Loucy (cell line): ENCODE measurements at regions not wholly inside any gene's neighbourhood (a gene's known extent, or its start where the extent isn't known, plus 50 kb on each side); places are given as distances from the start of the nearest gene placed in this dataset.

ENCODE experiments used
- H2AFZ ChIP-seq: fragments of 200-600 bp; sonication (generic); 2 replicates; pipeline ENCODE4 v1.6.0; 2016; ENCODE audit warnings: antibody characterized with exemption, mild to moderate bottlenecking, low read length, moderate library complexity
- H3F3A ChIP-seq: fragments of 200-600 bp; 2 replicates; pipeline ENCODE4 v1.6.0; 2016; ENCODE audit warnings: antibody characterized with exemption, low read depth, mild to moderate bottlenecking
- H3K27me3 ChIP-seq: fragments of 200-600 bp; sonication (generic); 2 replicates; pipeline ENCODE4 v1.6.1; 2014; ENCODE audit warnings: low read length, mild to moderate bottlenecking; ENCODE audit not compliant: insufficient read depth, poor library complexity, severe bottlenecking
- H3K36me3 ChIP-seq: fragments of 200-600 bp; sonication (generic); 2 replicates; pipeline ENCODE4 v1.6.1; 2016; ENCODE audit warnings: low read length; ENCODE audit not compliant: insufficient read depth
- H3K4me1 ChIP-seq: fragments of 200-600 bp; sonication (generic); 2 replicates; pipeline ENCODE4 v1.5.1; 2014; ENCODE audit warnings: low read length, mild to moderate bottlenecking; ENCODE audit not compliant: insufficient read depth, poor library complexity, severe bottlenecking
- H3K4me2 ChIP-seq: fragments of 200-600 bp; sonication (generic); 2 replicates; pipeline ENCODE4 v1.6.0; 2014; ENCODE audit warnings: antibody characterized with exemption, low read length, low read depth, mild to moderate bottlenecking; ENCODE audit not compliant: poor library complexity, severe bottlenecking
- H3K4me3 ChIP-seq: fragments of 200-600 bp; sonication (generic); 2 replicates; pipeline ENCODE4 v1.5.1; 2014; ENCODE audit warnings: low read length, mild to moderate bottlenecking, mixed read lengths; ENCODE audit not compliant: poor library complexity, severe bottlenecking
- H3K79me2 ChIP-seq: fragments of 200-600 bp; sonication (generic); 2 replicates; pipeline ENCODE4 v1.6.1; 2014; ENCODE audit warnings: low read length; ENCODE audit not compliant: insufficient read depth
- H3K9ac ChIP-seq: fragments of 200-600 bp; sonication (generic); 2 replicates; pipeline ENCODE4 v1.6.0; 2014; ENCODE audit warnings: mild to moderate bottlenecking, low read depth, low read length, moderate library complexity; ENCODE audit not compliant: poor library complexity, severe bottlenecking
- H3K9me2 ChIP-seq: fragments of 200-600 bp; sonication (generic); replicated peaks from 2 replicates; pipeline ENCODE4 v1.6.1; 2016; ENCODE audit warnings: low read depth, low read length, mixed read lengths
- H3K9me3 ChIP-seq: fragments of 200-600 bp; sonication (generic); 2 replicates; pipeline ENCODE4 v1.6.1; 2014; ENCODE audit warnings: mild to moderate bottlenecking, antibody characterized with exemption, low read length, low read depth; ENCODE audit not compliant: insufficient read depth
- H4K20me1 ChIP-seq: fragments of 200-600 bp; sonication (generic); 2 replicates; pipeline ENCODE4 v1.6.0; 2014; ENCODE audit warnings: antibody characterized with exemption, low read length, mild to moderate bottlenecking; ENCODE audit not compliant: insufficient read depth, poor library complexity, severe bottlenecking
- EZH2phosphoT487 ChIP-seq: fragments of 200-600 bp; IDR thresholded peaks from 2 replicates; pipeline ENCODE4 v1.6.1; 2018; ENCODE audit warnings: antibody characterized with exemption, mild to moderate bottlenecking, moderate library complexity, borderline replicate concordance
- TF ChIP-seq, protein P1 (sequence below): fragments of 200-600 bp; sonication (generic); conservative IDR thresholded peaks from 2 replicates; pipeline ENCODE4 v1.5.1; 2014; ENCODE audit warnings: mild to moderate bottlenecking, antibody characterized with exemption, low read length

DNA sequence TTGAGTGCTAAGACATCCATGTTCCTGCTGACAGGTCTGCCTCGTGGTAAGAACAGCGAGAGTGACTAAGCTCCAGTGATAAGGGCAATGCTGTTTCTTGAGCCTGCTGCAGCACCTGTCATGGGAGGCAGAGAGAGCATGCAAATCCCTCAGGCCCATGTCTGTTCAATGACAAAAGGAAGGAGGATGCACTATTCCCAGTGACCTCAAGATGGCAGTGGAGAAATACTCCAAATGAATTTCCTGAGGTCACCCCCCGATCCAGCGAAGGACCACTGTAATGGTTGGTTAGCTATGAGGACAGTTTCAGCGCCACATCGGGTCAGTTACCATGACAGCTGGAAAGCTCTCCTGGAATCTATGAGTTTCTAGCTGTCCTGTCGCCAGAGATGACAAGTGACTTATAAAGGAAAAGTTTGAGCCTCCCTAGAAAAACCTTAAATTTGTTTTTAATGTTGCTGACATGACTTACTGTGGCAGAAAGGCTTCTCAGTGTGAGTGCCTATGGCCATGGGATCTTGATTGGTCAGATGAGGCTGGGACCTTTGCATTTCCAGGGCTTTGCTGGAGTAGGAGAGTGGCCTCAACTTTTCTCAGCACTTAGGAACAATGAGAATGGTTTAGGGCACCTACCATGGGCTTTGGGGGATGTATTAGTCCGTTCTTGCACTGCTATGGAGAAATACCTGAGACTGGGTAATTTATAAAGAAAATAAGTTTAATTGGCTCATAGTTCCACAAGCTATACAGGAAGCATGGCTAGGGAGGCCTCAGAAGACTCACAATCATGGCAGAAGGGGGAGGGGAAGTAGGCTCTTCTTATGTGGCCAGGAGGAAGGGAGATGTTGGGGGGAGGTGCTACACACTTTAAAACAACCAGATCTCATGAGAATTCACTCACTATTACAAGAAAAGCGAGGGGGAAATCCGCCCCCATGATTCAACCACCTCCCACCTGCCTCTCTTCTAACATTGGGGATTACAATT is 88.0 kb upstream of the TMEM260 start:
- TF ChIP-seq, protein P1, sequence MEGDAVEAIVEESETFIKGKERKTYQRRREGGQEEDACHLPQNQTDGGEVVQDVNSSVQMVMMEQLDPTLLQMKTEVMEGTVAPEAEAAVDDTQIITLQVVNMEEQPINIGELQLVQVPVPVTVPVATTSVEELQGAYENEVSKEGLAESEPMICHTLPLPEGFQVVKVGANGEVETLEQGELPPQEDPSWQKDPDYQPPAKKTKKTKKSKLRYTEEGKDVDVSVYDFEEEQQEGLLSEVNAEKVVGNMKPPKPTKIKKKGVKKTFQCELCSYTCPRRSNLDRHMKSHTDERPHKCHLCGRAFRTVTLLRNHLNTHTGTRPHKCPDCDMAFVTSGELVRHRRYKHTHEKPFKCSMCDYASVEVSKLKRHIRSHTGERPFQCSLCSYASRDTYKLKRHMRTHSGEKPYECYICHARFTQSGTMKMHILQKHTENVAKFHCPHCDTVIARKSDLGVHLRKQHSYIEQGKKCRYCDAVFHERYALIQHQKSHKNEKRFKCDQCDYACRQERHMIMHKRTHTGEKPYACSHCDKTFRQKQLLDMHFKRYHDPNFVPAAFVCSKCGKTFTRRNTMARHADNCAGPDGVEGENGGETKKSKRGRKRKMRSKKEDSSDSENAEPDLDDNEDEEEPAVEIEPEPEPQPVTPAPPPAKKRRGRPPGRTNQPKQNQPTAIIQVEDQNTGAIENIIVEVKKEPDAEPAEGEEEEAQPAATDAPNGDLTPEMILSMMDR: peak; percentile 90
- TF ChIP-seq EZH2phosphoT487: no peak
- Histone ChIP-seq H3K4me2 (no peak overlapping the region), H3K79me2 (no peaks in the 10 kb centered on the region)

DNA sequence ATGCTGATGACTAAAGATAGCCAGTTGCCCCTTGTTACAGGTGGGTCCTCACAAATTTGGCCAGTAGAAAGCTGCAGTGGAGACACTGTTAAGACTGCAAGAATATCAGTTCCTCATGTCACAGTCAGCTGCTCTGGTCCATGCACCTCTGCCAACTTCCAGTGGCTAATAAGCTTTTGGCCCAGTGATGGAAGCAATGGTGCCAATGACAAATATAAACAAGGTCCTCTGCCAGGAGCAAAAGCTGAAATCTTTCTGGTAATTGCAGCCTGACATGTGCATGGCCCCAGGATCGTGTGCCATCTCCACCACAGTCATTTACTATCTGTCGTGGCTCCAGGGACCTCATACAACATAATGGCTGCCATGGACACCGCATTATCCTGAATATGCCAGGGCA is 85.4 kb upstream of the TMEM260 start:
- Histone ChIP-seq H3K4me2 (no peak overlapping the region), H3F3A (no peaks in the 10 kb centered on the region), H3K9me2 (no peaks in the 10 kb centered on the region), H3K9ac (no peak overlapping the region), H3K4me3 (no peak overlapping the region), H3K4me1 (peaks cover 4% of the 10 kb centered on the region), H3K27me3 (no peaks in the 10 kb centered on the region), H3K36me3 (no peaks in the 10 kb centered on the region), H2AFZ (no peak overlapping the region), H3K9me3 (no peaks in the 10 kb centered on the region), H4K20me1 (no peaks in the 10 kb centered on the region), H3K79me2 (no peaks in the 10 kb centered on the region)
- TF ChIP-seq EZH2phosphoT487: no peak
- TF ChIP-seq, protein P1: no peak

More for the DNA sequence above, 88.0 kb upstream of the TMEM260 start:
- H3K4me3 ChIP-seq: no peak overlapping the region
- no peaks in the 10 kb centered on the region for H3K36me3 ChIP-seq
- no peaks in the 10 kb centered on the region for H3K9me2 ChIP-seq
- no peaks in the 10 kb centered on the region for H4K20me1 ChIP-seq
- H3K9me3 ChIP-seq: no peaks in the 10 kb centered on the region
- H2AFZ ChIP-seq: no peak overlapping the region; the same call in 1 of the 2 replicates
- H3F3A ChIP-seq: no peaks in the 10 kb centered on the region
- no peaks in the 10 kb centered on the region for H3K27me3 ChIP-seq
- H3K4me1 ChIP-seq: peaks cover 4% of the 10 kb centered on the region
- no peak overlapping the region for H3K9ac ChIP-seq

DNA sequence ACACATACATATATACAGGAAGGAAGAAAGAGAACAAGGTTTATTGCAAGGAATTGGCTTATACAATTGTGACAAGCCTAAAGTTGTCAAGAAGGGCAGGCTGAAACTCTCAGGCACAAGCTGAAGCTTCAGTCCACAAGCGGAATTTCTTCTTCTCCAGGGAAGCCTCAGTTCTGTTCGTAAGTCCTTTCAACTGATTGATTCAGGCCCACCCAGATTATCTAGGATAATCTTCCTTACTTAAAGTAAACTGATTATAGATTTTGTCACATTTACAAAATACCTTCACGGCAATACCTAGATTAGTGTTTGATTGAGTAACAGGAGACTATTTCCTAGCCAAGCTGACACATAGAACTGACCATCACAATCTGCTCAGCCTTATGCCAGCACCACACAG is 81.5 kb upstream of the TMEM260 start:
- Histone ChIP-seq H2AFZ (no peak overlapping the region), H3K4me2 (no peak overlapping the region), H3K4me3 (no peak overlapping the region), H3K9ac (no peak overlapping the region), H3K4me1 (peaks cover 26% of the 10 kb centered on the region), H3K36me3 (no peaks in the 10 kb centered on the region), H3F3A (no peaks in the 10 kb centered on the region), H3K9me3 (no peaks in the 10 kb centered on the region), H3K9me2 (no peaks in the 10 kb centered on the region), H3K79me2 (no peaks in the 10 kb centered on the region), H3K27me3 (no peaks in the 10 kb centered on the region), H4K20me1 (no peaks in the 10 kb centered on the region)
- no peak for TF ChIP-seq EZH2phosphoT487
- TF ChIP-seq, protein P1: no peak
